MCF 10A (cell line): ENCODE measurements at regions not wholly inside any gene's neighbourhood (a gene's known extent, or its start where the extent isn't known, plus 50 kb on each side); places are given as distances from the start of the nearest gene placed in this dataset.

Experiments
- BruUV-seq: library from RNA; stranded (reverse); fragments of 400-500 nt; replicated peaks from 2 replicates; lab custom pipeline; 2021; lab: Mats Ljungman, UMichigan
- CTCF ChIA-PET: fragments of 300-600 bp; sonication (Branson Sonifier 250); formaldehyde crosslinking; extraction: SDS; loops from one replicate; lab custom pipeline; 2021; ENCODE audit warnings: antibody characterized with exemption, inconsistent platforms; lab: Yijun Ruan, JAX
- POLR2A ChIA-PET: fragments of 300-600, 350-650 bp; sonication (Branson Sonifier 250); formaldehyde crosslinking; extraction: SDS; loops from one replicate; lab custom pipeline; 2020; ENCODE audit warnings: antibody characterized with exemption, inconsistent platforms; lab: Yijun Ruan, JAX
- DNase-seq: peaks from one replicate; pipeline ENCODE4 v3.0.0-alpha.2; 2018; ENCODE audit not compliant: unreplicated experiment
- H3K27ac Mint-ChIP-seq: one replicate; pipeline ENCODE4 v1.8.0; 2022; ENCODE audit warnings: mild to moderate bottlenecking, low read depth, mixed read lengths; ENCODE audit not compliant: unreplicated experiment
- H3K27me3 Mint-ChIP-seq: one replicate; pipeline ENCODE4 v1.8.0; 2022; ENCODE audit warnings: mixed read lengths; ENCODE audit not compliant: insufficient read depth, unreplicated experiment
- H3K36me3 Mint-ChIP-seq: one replicate; pipeline ENCODE4 v1.8.0; 2022; ENCODE audit warnings: mild to moderate bottlenecking, moderate library complexity, mixed read lengths; ENCODE audit not compliant: insufficient read depth, unreplicated experiment
- H3K4me1 Mint-ChIP-seq: one replicate; pipeline ENCODE4 v1.8.0; 2022; ENCODE audit warnings: mixed read lengths; ENCODE audit not compliant: insufficient read depth, unreplicated experiment
- H3K4me3 Mint-ChIP-seq: one replicate; pipeline ENCODE4 v1.8.0; 2022; ENCODE audit warnings: mild to moderate bottlenecking, moderate library complexity, mixed read lengths; ENCODE audit not compliant: unreplicated experiment
- H3K9me3 Mint-ChIP-seq: one replicate; pipeline ENCODE4 v1.8.0; 2022; ENCODE audit warnings: mixed read lengths; ENCODE audit not compliant: unreplicated experiment
- intact Hi-C: fragments of 100-400 bp; cut with micrococcal nuclease; formaldehyde crosslinking; loops from 2 replicates; pipeline ENCODE4 v1.14.1; 2022
- TF ChIP-seq, protein P1 (sequence below): fragments of 200-600 bp; IDR thresholded peaks from one replicate; pipeline ENCODE4 v1.8.0; 2022; ENCODE audit warnings: antibody characterized with exemption, mild to moderate bottlenecking; ENCODE audit not compliant: unreplicated experiment

DNA sequence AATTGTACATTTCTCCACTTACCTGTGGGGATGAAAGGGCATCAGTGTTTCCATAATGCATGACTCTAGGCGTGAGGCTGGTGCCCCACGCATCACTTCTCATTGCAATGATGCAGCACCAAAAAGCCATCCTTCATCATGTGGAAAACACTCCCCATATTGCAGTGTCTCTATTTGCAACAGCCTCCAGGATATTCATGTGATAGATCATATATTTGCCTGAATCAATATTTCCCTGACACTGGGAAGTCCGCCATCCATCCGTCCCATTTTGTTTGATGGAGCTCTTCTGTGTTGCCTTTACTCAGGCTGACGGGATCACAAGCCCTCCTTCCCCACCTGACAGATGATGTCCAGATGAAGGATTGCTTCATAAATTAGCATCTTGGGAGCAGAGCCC lies 74.5 kb upstream of the CAMK1G start:
- H3K4me1 Mint-ChIP-seq: peaks cover 5% of the 10 kb centered on the region
- POLR2A ChIA-PET: interaction anchor here (1.2 to 1.6 kb wide), 2 partner anchors 16 to 22 kb away, joined by 3 to 5 read pairs; no protein-coding TSS in a partner anchor
- intact Hi-C loops: no loop called here
- no peak for DNase-seq
- no peaks in the 10 kb centered on the region for H3K9me3 Mint-ChIP-seq
- no TSS peak for BruUV-seq
- no peak overlapping the region for H3K4me3 Mint-ChIP-seq
- H3K27ac Mint-ChIP-seq: no peak overlapping the region
- TF ChIP-seq, protein P1, sequence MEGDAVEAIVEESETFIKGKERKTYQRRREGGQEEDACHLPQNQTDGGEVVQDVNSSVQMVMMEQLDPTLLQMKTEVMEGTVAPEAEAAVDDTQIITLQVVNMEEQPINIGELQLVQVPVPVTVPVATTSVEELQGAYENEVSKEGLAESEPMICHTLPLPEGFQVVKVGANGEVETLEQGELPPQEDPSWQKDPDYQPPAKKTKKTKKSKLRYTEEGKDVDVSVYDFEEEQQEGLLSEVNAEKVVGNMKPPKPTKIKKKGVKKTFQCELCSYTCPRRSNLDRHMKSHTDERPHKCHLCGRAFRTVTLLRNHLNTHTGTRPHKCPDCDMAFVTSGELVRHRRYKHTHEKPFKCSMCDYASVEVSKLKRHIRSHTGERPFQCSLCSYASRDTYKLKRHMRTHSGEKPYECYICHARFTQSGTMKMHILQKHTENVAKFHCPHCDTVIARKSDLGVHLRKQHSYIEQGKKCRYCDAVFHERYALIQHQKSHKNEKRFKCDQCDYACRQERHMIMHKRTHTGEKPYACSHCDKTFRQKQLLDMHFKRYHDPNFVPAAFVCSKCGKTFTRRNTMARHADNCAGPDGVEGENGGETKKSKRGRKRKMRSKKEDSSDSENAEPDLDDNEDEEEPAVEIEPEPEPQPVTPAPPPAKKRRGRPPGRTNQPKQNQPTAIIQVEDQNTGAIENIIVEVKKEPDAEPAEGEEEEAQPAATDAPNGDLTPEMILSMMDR: no peak
- CTCF ChIA-PET: interaction anchor here (0.6 to 20.5 kb wide), 6 partner anchors 12 to 154 kb away, joined by 3 to 206 read pairs (median 5); no protein-coding TSS in a partner anchor
- no peaks in the 10 kb centered on the region for H3K27me3 Mint-ChIP-seq
- no peaks in the 10 kb centered on the region for H3K36me3 Mint-ChIP-seq

DNA sequence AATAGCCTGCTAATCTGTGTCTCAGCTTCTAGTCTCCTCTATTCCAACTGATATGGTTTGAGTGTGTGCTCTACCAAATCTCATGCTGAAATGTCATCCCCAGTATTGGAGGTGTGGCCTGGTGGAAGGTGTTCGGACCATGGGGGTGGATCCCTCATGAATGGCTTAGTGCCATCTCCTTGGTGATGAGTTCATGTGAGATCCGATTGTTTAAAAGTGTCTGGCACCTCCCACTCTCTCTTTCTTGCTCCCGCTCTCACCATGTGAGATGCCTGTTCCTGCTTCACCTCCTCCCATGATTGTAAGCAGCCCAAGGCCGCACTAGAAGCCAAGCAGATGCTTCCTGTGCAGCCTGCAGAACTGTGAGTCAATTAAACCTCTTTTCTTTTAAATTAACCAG lies 73.5 kb upstream of the CAMK1G start:
- H3K4me3 Mint-ChIP-seq: no peak overlapping the region
- no peaks in the 10 kb centered on the region for H3K36me3 Mint-ChIP-seq
- no peaks in the 10 kb centered on the region for H3K27me3 Mint-ChIP-seq
- no TSS peak for BruUV-seq
- CTCF ChIA-PET: interaction anchor here (0.6 to 20.5 kb wide), 8 partner anchors 8 to 262 kb away, joined by 3 to 206 read pairs (median 4); no protein-coding TSS in a partner anchor
- peaks cover 5% of the 10 kb centered on the region for H3K4me1 Mint-ChIP-seq
- intact Hi-C loops: no loop called here
- H3K9me3 Mint-ChIP-seq: no peaks in the 10 kb centered on the region
- TF ChIP-seq, protein P1: no peak
- no peak overlapping the region for H3K27ac Mint-ChIP-seq
- POLR2A ChIA-PET: interaction anchor here (0.8 to 1.5 kb wide), 8 partner anchors 9 to 273 kb away, joined by 3 to 5 read pairs (median 3); no protein-coding TSS in a partner anchor
- DNase-seq: no peak

DNA sequence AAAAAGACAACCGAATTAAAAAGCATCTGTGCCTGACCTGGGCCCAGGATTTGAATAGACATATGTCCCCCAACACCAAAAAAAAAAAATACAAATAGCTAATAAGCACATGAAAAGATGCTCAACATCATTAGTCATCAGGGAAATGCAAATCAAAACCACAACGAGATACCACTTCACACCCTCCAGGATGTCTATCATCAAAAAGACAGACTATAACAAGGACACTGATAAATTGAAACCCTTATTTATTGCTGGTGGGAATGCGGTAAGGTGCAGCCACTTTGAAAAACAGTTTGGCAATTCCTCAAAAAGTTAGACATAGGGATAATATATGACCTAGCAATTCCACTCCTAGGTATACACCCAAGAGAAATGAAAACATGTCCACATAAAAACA lies 72.3 kb upstream of the CAMK1G start:
- H3K4me1 Mint-ChIP-seq: peaks cover 5% of the 10 kb centered on the region
- H3K36me3 Mint-ChIP-seq: no peaks in the 10 kb centered on the region
- POLR2A ChIA-PET: interaction anchor here (0.6 to 1.5 kb wide), 10 partner anchors 10 to 1685 kb away, joined by 3 to 5 read pairs (median 3); no protein-coding TSS in a partner anchor
- H3K27me3 Mint-ChIP-seq: no peaks in the 10 kb centered on the region
- no peak overlapping the region for H3K27ac Mint-ChIP-seq
- no TSS peak for BruUV-seq
- intact Hi-C loops: no loop called here
- no peak overlapping the region for H3K4me3 Mint-ChIP-seq
- DNase-seq: no peak
- CTCF ChIA-PET: interaction anchor here (1.0 to 20.5 kb wide), 6 partner anchors 11 to 263 kb away, joined by 3 to 206 read pairs (median 5); no protein-coding TSS in a partner anchor
- TF ChIP-seq, protein P1: no peak
- no peaks in the 10 kb centered on the region for H3K9me3 Mint-ChIP-seq

DNA sequence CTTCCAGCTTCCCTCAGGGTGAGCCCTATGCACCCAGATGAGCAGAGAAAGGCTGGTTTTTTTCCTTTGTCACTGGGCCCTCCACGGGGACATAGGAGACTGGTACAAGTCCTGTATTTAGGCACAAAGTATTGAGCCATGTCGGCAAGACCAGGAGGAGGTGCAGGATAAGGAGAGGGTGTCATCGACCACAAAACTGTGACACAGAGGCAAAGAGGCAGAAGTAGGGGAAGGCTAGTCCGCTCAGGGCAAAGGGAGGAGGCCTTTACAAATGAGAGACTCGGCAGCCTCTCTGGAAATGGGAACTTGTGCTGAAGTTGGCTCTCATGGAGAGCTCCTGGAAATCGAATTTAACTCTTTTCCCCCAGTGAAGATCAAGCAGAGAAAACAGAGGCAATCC lies 70.7 kb upstream of the CAMK1G start:
- no peak overlapping the region for H3K27ac Mint-ChIP-seq
- H3K27me3 Mint-ChIP-seq: no peaks in the 10 kb centered on the region
- H3K4me3 Mint-ChIP-seq: no peak overlapping the region
- H3K36me3 Mint-ChIP-seq: no peaks in the 10 kb centered on the region
- no peaks in the 10 kb centered on the region for H3K9me3 Mint-ChIP-seq
- H3K4me1 Mint-ChIP-seq: peaks cover 9% of the 10 kb centered on the region
- DNase-seq: no peak
- ChIA-PET CTCF (interaction anchor here (0.6 to 20.5 kb wide), 30 partner anchors 8 to 1491 kb away, joined by 3 to 206 read pairs (median 5); no protein-coding TSS in a partner anchor), POLR2A (interaction anchor here (0.6 to 7.3 kb wide), 12 partner anchors 9 to 157 kb away, joined by 3 to 62 read pairs (median 4); no protein-coding TSS in a partner anchor)
- intact Hi-C loops: loop anchor here (1.0 to 2.0 kb wide), 4 partner anchors 53 to 310 kb away; no protein-coding TSS in a partner anchor
- TF ChIP-seq, protein P1: no peak
- BruUV-seq: no TSS peak
